Mesodermal cell (in vitro differentiated cells): ENCODE measurements at regions not wholly inside any gene's neighbourhood (a gene's known extent, or its start where the extent isn't known, plus 50 kb on each side); places are given as distances from the start of the nearest gene placed in this dataset.
A peak's percentile ranks its signal among the peaks of the same experiment; 100 is the strongest.

ENCODE experiments used
- H3K27ac ChIP-seq: 2 replicates; pipeline ENCODE4 v1.7.0; 2013; ENCODE audit warnings: mild to moderate bottlenecking, low read depth, low read length, moderate library complexity; ENCODE audit not compliant: severe bottlenecking
- H3K36me3 ChIP-seq: 2 replicates; pipeline ENCODE4 v1.7.1; 2013; ENCODE audit warnings: mild to moderate bottlenecking, low read length, moderate library complexity; ENCODE audit not compliant: control insufficient read depth, insufficient read depth
- H3K4me1 ChIP-seq: one replicate; pipeline ENCODE4 v1.7.1; 2013; ENCODE audit warnings: mild to moderate bottlenecking, low read length; ENCODE audit not compliant: insufficient read depth, control insufficient read depth, poor library complexity, severe bottlenecking
- H3K4me3 ChIP-seq: 2 replicates; pipeline ENCODE4 v1.7.0; 2013; ENCODE audit warnings: low read length, control low read depth, mild to moderate bottlenecking; ENCODE audit not compliant: insufficient read depth, poor library complexity, severe bottlenecking; ENCODE audit errors: extremely low read depth
- H3K9me3 ChIP-seq: 2 replicates; pipeline ENCODE4 v1.7.1; 2013; ENCODE audit warnings: mild to moderate bottlenecking, low read length, moderate library complexity; ENCODE audit not compliant: control insufficient read depth
- WGBS, 2 experiments: methylation state at CpG; one replicate each; pipeline ENCODE4 v1.1.5; 2013; ENCODE audit warnings: missing lambda C conversion rate in 2 of 2; ENCODE audit not compliant: insufficient coverage in 2 of 2; 5-methylcytosine and 5-hydroxymethylcytosine counted together

- Histone ChIP-seq H3K36me3 (no peaks in the 10 kb centered on the region), H3K9me3 (no peaks in the 10 kb centered on the region), H3K4me3 (no peak overlapping the region), H3K27ac (no peak overlapping the region), H3K4me1 (peaks cover 29% of the 10 kb centered on the region)
- 92 to 93% methylated on average over 3 of the region's 4 CpGs for WGBS, 2 experiments
Measured at GRCh38 chr1:59137968-59138367, 158.9 kb upstream of the FGGY start.

- Histone ChIP-seq H3K4me1 (peaks cover 31% of the 10 kb centered on the region), H3K4me3 (no peak overlapping the region), H3K9me3 (no peaks in the 10 kb centered on the region), H3K36me3 (no peaks in the 10 kb centered on the region), H3K27ac (no peak overlapping the region)
- WGBS, 2 experiments = 92 to 100% methylated on average over 4 of the region's 5 CpGs
Measured at GRCh38 chr1:59138402-59138801, 158.5 kb upstream of the FGGY start.

- Histone ChIP-seq H3K9me3 (no peaks in the 10 kb centered on the region), H3K36me3 (no peaks in the 10 kb centered on the region), H3K4me3 (no peak overlapping the region), H3K27ac (no peak overlapping the region), H3K4me1 (peaks cover 41% of the 10 kb centered on the region)
- WGBS, 2 experiments = 85% methylated on average over 2 of the region's 2 CpGs; no CpG with 5 or more reads in 1 of the 2 experiments
Measured at GRCh38 chr1:59139396-59139795, 157.5 kb upstream of the FGGY start.

- 73 to 86% methylated on average over 2 of the region's 4 CpGs for WGBS, 2 experiments
- Histone ChIP-seq H3K36me3 (no peaks in the 10 kb centered on the region), H3K9me3 (no peaks in the 10 kb centered on the region), H3K4me1 (peaks cover 44% of the 10 kb centered on the region), H3K27ac (no peak overlapping the region), H3K4me3 (no peak overlapping the region)
Measured at GRCh38 chr1:59141267-59141863, 155.5 kb upstream of the FGGY start.

DNA sequence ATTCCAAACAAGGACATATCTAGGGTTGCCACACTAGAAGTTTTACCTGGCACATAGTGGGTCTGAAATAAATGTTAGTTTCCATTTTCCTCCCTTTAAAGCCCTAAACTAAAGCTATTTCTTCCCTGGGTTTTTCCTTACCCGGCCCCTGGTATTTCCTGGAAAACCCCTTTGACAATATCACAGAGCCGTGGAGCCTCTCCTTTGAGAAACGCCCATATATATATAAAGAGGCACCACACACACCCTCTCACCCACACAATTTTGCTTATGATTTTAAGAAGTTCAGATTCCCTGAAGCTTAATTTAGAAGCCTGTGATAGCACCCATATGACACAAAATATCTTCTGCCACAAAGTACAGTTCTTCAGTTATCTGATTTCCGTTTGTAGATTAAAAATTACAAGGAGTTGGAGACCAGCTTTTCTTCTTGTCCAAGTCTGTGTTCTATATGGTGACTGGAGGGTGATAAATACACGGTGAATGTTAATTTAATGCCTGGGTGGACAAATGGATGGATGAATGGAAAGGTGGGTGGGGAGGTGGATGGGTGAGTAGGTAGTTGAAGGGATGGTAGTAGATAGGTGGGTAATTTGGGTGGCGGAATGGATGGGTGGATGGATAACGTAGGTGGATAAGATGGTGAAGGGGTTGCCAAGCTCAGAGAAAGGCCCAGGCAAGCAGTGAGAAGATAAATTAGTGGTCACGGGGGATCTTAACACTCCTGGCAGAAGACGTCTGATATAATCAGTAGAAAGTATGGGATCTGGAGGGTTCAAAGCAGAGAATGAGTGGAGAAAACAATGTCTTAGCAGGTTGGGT is 154.4 kb upstream of the FGGY start:
- Histone ChIP-seq H3K9me3 (no peaks in the 10 kb centered on the region), H3K4me3 (no peak overlapping the region), H3K36me3 (no peaks in the 10 kb centered on the region), H3K4me1 (peaks cover 48% of the 10 kb centered on the region), H3K27ac (peak overlapping the region; percentile 88)
- 84 to 87% methylated on average over 9 of the region's 9 CpGs for WGBS, 2 experiments

DNA sequence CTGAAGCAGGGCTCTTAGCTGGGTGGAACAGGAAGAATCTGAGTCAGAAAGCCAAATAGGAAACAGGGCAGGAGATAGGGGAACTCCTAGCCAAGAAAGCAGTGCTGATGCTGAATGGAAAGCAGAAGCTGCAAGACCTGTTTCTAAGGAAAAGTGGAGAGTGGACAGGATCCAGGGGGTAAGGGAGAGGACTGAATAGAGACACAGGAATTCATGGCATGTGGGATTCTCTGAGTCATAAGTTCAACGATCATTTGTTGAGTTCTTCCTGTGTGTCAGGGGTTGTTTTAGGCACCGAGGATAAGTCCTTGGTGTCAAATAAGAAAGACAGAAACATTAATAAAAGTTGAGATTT is 153.8 kb upstream of the FGGY start:
- Histone ChIP-seq H3K27ac (peak overlapping the region; percentile 88), H3K9me3 (no peaks in the 10 kb centered on the region), H3K36me3 (no peaks in the 10 kb centered on the region), H3K4me1 (peaks cover 46% of the 10 kb centered on the region), H3K4me3 (no peak overlapping the region)
- WGBS, 2 experiments = 0 to 56% methylated on average over 1 to 2 of the region's 2 CpGs

DNA sequence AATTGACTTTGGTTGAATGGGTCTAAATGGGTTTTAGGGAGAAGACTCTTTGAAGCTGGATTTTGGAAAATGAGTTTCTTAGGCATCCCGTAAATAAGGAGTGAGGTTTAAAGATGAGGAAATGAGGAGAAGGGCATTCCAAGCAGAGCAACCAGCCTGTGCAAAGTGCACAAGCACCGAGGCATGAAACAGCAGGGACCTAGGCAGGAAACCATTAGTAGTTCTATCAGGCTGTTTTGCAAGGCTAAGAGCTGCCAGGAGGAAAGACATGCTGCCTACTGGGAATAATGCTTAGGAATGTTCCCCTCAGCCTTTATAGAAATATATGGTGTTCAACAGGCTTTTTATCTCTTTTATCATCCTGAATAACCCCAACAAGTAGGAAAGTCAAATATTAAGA is 153.1 kb upstream of the FGGY start:
- H3K27ac ChIP-seq = peak overlapping the region; percentile 88
- peaks cover 41% of the 10 kb centered on the region for H3K4me1 ChIP-seq
- WGBS, 2 experiments = 50 to 59% methylated on average over 2 of the region's 2 CpGs

DNA sequence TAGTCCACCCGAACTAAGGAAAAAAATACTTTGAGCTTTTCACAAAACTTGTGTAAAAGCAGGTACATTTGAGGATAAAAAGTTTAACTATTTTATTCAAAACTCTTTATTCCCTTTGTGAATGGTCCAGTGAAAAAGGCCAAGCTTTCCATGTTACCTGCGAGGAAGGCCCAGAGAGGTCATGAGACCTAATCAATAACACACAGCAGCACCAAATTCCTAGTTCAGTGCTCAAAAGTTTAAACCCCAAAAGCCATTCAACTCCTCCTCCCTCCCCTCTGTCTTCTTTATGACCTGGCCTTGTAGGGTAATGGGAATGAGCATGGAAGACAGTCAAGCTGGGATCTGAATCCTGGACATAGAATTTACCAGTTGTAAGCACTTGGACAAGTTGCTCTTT is 151.9 kb upstream of the FGGY start:
- H3K27ac ChIP-seq = no peak overlapping the region
- 100% methylated on average over 1 of the region's 2 CpGs; no CpG with 5 or more reads in 1 of the 2 experiments for WGBS, 2 experiments
- H3K9me3 ChIP-seq = no peaks in the 10 kb centered on the region
- H3K4me1 ChIP-seq = peaks cover 33% of the 10 kb centered on the region
- no peak overlapping the region for H3K4me3 ChIP-seq
- no peaks in the 10 kb centered on the region for H3K36me3 ChIP-seq

More for the DNA sequence above, 153.1 kb upstream of the FGGY start:
- H3K9me3 ChIP-seq = no peaks in the 10 kb centered on the region
- H3K36me3 ChIP-seq = no peaks in the 10 kb centered on the region
- H3K4me3 ChIP-seq = no peak overlapping the region

DNA sequence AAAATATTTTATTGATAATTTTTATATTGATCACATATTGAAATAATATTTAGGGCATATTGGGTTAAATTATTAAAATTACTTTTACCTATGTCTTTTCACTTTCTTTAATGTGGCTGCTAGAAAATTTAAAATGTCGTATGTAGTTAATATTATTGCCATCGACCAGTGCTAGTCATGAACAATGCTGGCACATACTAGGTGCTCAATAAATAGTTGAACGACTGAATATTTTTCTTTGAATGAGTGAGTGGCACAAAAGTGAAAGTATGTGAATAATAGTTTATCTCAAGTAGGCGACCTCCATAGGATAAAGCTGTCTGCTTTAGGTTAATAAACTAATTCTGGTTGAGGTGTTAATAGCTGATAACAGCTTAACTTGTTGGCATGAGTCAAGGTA is 150.8 kb upstream of the FGGY start:
- H3K36me3 ChIP-seq = no peaks in the 10 kb centered on the region
- WGBS, 2 experiments = 86 to 88% methylated on average over 4 of the region's 4 CpGs
- peaks cover 35% of the 10 kb centered on the region for H3K4me1 ChIP-seq
- H3K27ac ChIP-seq = no peak overlapping the region
- no peak overlapping the region for H3K4me3 ChIP-seq
- H3K9me3 ChIP-seq = no peaks in the 10 kb centered on the region

DNA sequence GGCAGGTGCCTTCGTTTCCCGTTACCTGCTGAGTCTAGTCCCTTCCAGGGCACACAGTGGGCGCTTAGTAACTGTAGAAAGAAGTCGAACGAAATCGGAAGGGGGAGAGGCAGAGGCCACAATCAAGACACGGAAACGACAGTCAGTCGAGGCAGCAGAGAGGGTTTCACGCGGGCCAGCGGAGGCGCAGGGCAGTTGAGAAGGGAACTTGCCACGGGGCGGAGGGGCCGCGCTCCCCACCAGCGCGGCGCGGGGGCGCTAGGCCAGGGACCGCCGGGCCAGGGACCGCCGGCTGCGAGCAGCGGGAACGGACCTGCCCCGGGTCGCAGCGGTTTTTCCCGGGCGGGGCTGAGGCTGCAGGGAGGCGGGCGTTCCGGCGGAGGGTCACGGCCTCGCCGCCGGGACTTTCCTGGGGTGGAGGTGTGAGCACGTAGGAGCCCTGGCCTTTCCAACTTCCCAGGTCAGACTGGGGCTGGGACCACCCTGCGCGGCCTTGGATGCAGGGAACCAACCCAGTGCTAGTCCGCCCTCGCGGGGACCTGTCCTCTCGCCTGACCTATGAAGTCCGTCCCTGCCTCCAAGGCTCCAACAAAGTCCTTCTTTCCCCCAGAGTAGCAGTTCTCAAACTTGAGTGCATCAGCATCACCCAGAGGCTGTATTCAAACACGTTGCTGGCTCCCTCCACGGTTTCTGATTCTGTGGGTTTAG is 150.1 kb upstream of the FGGY start:
- peak overlapping the region; percentile 23 for H3K4me3 ChIP-seq
- WGBS, 2 experiments = 9% methylated on average over 39 to 40 of the region's 52 CpGs

More for the DNA sequence above, 150.1 kb upstream of the FGGY start:
- Histone ChIP-seq H3K4me1 (peaks cover 38% of the 10 kb centered on the region), H3K36me3 (no peaks in the 10 kb centered on the region), H3K27ac (no peak overlapping the region), H3K9me3 (no peaks in the 10 kb centered on the region)
